GM18867 (cell line): ENCODE measurements at regions not wholly inside any gene's neighbourhood (a gene's known extent, or its start where the extent isn't known, plus 50 kb on each side); places are given as distances from the start of the nearest gene placed in this dataset.

Experiments used
- ATAC-seq: cut with Tn5 transposase; IDR thresholded peaks from one replicate; pipeline ENCODE4 v1.9.1; 2021; ENCODE audit warnings: mild to moderate bottlenecking, moderate library complexity; ENCODE audit not compliant: unreplicated experiment

DNA sequence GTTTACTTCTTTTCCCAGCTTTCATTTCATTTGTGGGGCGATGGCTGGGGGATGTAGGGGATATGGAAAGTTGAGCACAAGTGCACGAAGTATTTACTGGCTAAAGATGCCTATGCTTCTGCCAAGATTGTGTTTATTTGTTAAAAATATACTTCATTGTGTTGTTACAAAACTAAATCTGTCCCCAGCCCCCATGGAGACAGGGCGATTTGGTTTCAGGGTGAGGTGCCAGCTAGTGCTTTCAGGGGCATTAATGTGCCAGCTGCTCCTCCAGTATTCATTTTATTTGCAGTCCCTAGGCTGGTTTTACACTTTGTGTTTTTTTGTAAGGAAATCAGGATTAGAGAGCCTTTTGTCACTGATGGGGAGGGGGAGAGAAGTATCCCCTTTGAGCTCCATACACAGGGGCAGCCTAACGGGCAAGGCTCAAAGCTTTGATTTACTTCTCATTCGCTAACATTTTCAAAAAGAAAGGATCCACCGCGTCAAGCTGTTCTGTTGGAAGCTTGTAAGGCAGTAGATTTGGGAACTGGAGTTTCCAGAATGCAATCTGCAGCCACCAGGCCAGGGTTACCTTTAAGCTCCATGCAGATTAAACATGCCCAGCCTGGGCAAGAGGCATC is 198.7 kb upstream of the PLEKHG7 start:
- ATAC-seq = no peak

GRCh38 chr12:92503029-92503931 is 199.5 kb upstream of the PLEKHG7 start:
- peak; percentile 64 for ATAC-seq

DNA sequence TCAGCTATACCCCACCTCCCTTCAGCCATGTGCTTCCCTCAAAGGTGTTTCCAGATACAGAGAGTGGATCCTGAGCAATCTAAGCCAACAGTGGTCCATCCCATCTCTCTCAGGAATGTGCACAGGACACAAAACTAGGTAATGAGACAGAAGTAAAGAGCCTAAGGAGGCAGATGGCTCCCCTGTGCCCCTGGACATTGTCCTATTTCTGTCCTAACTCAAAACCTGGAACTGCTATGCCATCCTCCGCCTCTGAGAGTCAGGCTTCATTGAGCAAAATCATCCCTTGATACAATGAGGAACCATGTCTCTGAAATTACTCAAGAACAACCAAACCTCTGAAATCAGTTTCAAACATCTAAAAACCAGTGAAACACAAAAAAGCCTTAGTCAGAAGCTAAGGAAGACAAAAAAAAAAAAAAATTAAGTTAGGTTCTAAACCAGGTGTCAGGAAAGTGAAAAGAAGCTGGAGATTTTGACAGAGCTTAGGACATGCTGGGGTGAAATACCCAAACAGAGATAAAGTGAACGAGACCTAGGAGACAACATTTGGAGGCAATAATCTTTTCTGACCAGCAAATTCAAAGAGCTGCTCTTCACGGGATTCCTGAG is 200.3 kb upstream of the PLEKHG7 start:
- ATAC-seq = peak; percentile 54

DNA sequence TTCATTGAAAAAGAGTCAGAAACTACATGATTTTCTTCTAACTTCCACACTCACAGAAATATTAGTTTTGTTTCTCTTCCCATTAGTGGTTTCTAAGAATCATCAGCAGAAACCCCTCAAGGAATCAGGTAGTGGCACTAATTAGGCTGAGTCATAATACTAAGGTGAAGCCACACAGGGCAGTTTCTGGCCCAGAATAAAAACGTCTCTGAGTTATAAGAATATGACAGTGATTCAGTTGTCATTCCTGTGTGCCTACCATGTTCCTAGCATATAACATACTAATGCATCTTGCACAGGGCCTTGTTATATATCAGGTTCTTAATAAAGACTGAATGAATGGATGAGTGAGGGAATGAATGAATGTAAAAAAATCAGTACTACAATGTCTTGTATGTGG is 206.0 kb upstream of the PLEKHG7 start:
- ATAC-seq = peak; percentile 55

GRCh38 chr12:92495108-92495507 is 207.7 kb upstream of the PLEKHG7 start:
- ATAC-seq = peak; percentile 31

GRCh38 chr12:92493816-92494215 is 209.0 kb upstream of the PLEKHG7 start:
- peak; percentile 67 for ATAC-seq

DNA sequence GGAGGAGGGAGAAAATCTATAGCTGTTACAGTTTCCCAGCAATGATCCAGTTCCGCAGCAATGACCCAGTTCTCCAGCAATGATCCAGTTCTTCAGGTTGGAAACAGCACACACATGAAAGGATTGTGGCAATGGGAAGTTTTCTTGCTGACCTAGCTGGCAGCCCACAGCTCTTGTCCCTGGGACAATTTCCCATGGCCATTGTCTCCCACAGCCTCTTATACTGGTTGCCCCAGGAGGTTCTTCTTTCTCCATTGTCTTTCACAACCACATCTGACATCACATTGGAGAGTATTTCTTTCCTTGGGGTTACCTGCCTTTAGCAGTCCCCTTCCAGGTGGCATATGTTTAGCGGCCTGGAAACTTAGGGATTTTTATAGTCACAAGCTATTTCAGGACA is 209.8 kb upstream of the PLEKHG7 start:
- ATAC-seq = no peak

DNA sequence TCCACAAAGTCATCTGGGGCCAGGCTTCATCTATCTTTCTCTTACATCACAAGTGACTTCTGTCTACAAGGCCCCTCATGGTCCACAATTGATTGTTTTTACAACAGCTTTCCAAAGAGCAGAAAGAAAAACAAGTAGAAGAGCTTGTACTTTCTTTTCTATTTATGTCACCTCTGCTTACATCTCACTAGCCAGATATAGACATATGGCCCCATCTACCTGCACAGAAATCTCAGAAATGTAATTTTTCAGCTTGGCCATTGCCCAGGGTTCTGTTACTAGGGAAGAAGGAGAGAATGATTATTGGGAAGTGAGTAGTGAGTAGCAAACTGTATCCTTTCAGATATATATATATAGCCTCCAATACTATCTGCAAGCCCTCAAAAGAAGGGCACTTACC is 210.5 kb upstream of the PLEKHG7 start:
- peak; percentile 28 for ATAC-seq

- ATAC-seq = no peak
Measured at GRCh38 chr12:92489781-92490180, 213.0 kb upstream of the PLEKHG7 start.

- no peak for ATAC-seq
Measured at GRCh38 chr12:92488735-92489134, 214.1 kb upstream of the PLEKHG7 start.

DNA sequence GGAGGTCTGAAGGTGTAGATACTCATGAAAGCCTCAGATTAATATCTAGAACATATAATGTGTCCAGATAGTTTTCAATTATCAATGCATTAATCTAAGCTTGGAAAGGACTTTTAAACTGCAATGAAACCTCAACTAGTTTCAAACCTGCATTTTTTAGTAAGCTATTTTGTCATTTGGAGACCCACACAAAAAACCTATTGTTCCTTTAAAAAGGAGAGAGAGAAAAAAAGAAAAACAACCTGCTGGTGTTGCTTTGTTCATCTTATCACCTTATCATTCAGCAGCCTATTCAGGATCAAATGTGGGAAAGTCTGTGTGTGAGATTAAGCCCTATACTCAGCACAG is 215.7 kb upstream of the PLEKHG7 start:
- no peak for ATAC-seq

GRCh38 chr12:92486443-92487137 is 216.2 kb upstream of the PLEKHG7 start:
- no peak for ATAC-seq

DNA sequence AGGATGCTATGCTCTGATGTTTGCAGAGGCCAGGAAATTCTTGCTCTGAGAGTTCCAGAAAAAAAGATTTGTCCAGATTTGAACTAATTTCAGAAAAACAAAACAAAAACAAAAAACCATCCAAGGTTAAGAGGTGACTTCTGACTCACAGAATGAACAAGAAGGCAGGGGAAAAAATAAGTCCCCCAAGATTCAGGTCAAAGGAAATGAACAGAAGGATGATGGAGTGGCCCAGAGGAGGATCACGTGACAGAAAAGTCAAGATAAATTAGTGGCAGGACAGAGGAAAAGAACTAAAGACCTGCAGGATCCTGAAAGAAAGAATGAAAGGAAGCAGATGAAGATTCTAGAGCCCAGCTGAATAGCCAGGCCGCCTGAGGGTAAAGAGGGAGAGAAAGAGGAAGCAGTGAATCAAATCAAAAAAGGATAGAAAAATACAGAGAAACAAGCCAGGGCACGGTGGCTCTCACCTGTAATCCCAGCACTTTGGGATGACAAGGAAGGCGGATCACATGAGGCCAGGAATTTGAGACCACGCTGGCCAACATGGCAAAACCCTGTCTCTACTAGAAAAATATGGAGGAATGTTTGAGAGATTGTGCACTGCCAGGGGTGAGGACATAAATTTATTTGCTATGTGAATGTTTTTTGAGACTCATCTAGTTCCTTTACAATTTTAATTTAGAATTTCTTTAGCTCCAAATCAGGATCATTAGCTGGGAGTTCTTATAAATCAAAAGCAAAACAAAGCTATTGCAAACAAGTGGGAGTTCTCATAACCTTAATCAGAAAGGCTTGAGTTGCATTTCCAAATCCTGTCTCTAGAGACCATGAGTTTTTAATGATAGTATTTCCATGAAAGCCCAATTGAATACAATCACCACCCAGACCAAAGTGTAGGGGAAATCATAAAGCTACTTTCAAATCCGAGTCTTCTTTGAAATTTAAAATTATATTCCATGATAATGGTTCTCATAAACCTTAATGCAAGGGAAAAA is 217.1 kb upstream of the PLEKHG7 start:
- no peak for ATAC-seq

GRCh38 chr12:92482599-92482998 is 220.2 kb upstream of the PLEKHG7 start:
- no peak for ATAC-seq

GRCh38 chr12:92481066-92481465 is 221.7 kb upstream of the PLEKHG7 start:
- ATAC-seq = no peak

- ATAC-seq = no peak
Measured at GRCh38 chr12:92478692-92479091, 224.1 kb upstream of the PLEKHG7 start.

DNA sequence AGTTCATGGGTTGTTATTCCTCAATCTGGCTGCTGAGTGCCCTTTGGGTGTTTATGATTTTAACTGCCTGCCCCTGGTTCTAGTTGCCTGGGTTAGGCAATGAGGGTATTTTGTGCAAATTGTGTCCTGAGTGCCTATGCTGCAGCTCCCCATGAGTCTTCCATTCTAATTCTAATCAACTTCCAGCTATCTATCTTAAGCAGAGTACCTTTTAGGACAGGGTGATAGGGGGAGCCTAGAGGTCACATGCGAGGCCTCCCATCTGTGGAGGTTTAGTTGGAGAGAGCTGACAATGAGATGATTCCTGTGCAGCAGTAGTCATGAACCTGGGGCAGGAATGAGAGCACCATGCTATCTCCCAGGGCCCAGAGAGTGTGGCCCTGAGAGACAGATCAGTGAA is 225.9 kb upstream of the PLEKHG7 start:
- ATAC-seq = no peak

DNA sequence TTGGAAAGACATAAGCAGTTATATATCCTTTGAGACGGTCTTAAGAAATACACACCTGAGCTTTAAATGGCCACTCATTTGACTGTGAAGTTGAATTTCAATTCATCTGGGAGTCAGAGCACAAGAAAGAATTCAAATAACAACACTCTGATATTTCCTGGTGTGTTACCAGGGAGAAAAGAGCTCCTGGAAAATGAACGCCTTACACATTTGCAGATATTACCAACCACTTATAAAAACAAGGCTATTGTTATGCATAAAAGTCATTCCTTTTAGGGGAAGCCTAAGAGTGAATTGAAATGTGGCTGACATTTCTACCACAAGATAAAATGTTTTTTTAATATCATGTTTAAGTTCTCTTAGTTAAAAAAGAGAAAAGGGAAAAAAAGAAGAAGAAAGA is 229.2 kb upstream of the PLEKHG7 start:
- ATAC-seq = no peak

GRCh38 chr12:92472201-92472600 is 230.6 kb upstream of the PLEKHG7 start:
- ATAC-seq = no peak

DNA sequence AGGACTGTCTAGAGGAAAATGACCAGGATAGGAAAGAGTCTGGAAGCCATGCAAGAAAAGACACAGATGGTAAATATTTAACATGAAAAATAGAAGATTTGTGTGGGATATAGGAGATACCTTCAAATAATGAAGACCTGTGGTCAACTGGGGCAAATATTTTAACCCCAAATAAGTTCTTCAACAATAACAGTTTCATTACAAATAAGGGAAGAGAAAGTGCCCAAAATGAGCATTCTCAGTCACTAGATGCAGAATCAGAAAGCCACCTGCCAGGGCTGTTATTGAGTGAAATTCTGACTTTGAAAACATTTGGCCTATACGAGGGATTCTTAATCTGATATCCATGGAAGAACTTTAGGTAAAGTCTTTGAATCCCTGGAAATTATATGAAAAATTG is 231.2 kb upstream of the PLEKHG7 start:
- peak; percentile 59 for ATAC-seq
